GM23338 (cell line): ENCODE measurements at regions not wholly inside any gene's neighbourhood (a gene's known extent, or its start where the extent isn't known, plus 50 kb on each side); places are given as distances from the start of the nearest gene placed in this dataset.

Experiments used
- CTCF ChIP-seq, 2 experiments: fragments of 200-600 bp in 1 of 2; sonication (generic) in 1 of 2; conservative IDR thresholded peaks; 2 replicates each; pipeline versions ENCODE4 v1.5.1 to v1.6.1; 2016 to 2017; ENCODE audit warnings: antibody characterized with exemption in 2 of 2, low read depth in 2 of 2, mild to moderate bottlenecking in 2 of 2, moderate library complexity in 1 of 2
- EZH2phosphoT487 ChIP-seq: fragments of 200-600 bp; sonication (generic); IDR thresholded peaks from one replicate; pipeline ENCODE4 v1.8.1; 2018; ENCODE audit warnings: antibody characterized with exemption; ENCODE audit not compliant: unreplicated experiment

GRCh38 chr20:48409055-48409615 is 418.7 kb downstream of the PREX1 start:
- TF ChIP-seq EZH2phosphoT487, result no peak
- TF ChIP-seq CTCF (conservative IDR thresholded peaks at IDR 0.05; ENCODE audit: low read depth in 2 of 2), result no peak
